GM23338 (cell line): ENCODE measurements at regions not wholly inside any gene's neighbourhood (a gene's known extent, or its start where the extent isn't known, plus 50 kb on each side); places are given as distances from the start of the nearest gene placed in this dataset.

Source experiments
- ATAC-seq: fragments of 200-7000 bp; cut with Tn5 transposase; 3 replicates; pipeline ENCODE4 v1.9.1; 2020
- DNase-seq: peaks from one replicate; pipeline ENCODE4 v3.0.0-alpha.2; 2015; ENCODE audit warnings: low spot score
- H2AFZ ChIP-seq: fragments of 200-600 bp; sonication (generic); 2 replicates; pipeline ENCODE4 v1.8.0; 2016; ENCODE audit warnings: antibody characterized with exemption, mild to moderate bottlenecking, moderate library complexity
- H3F3A ChIP-seq: fragments of 200-600 bp; sonication (generic); replicated peaks from 2 replicates; pipeline ENCODE4 v1.8.0; 2017; ENCODE audit warnings: antibody characterized with exemption, mixed run types, low read depth
- H3K27ac ChIP-seq: fragments of 200-600 bp; sonication (generic); 2 replicates; pipeline ENCODE4 v1.6.1; 2016; ENCODE audit warnings: low read depth
- H3K27me3 ChIP-seq: fragments of 200-600 bp; sonication (generic); 2 replicates; pipeline ENCODE4 v1.8.0; 2016; ENCODE audit warnings: mild to moderate bottlenecking, mixed run types, moderate library complexity; ENCODE audit not compliant: insufficient read depth
- H3K36me3 ChIP-seq: fragments of 200-600 bp; sonication (generic); 2 replicates; pipeline ENCODE4 v1.8.0; 2016; ENCODE audit warnings: mild to moderate bottlenecking; ENCODE audit not compliant: insufficient read depth
- H3K4me1 ChIP-seq: fragments of 200-600 bp; sonication (generic); 2 replicates; pipeline ENCODE4 v1.8.0; 2016; ENCODE audit warnings: mild to moderate bottlenecking, moderate library complexity; ENCODE audit not compliant: insufficient read depth
- H3K4me2 ChIP-seq: fragments of 200-600 bp; sonication (generic); 2 replicates; pipeline ENCODE4 v1.7.1; 2017; ENCODE audit warnings: mixed run types
- H3K4me3 ChIP-seq: fragments of 200-600 bp; sonication (generic); 2 replicates; pipeline ENCODE4 v1.6.1; 2016; ENCODE audit warnings: mixed run types
- H3K79me2 ChIP-seq: fragments of 200-600 bp; sonication (generic); replicated peaks from 2 replicates; pipeline ENCODE4 v1.8.0; 2017; ENCODE audit warnings: mild to moderate bottlenecking; ENCODE audit not compliant: insufficient read depth
- H3K9me2 ChIP-seq: fragments of 200-600 bp; sonication (generic); 2 replicates; pipeline ENCODE4 v1.8.0; 2017; ENCODE audit not compliant: insufficient read depth
- H4K20me1 ChIP-seq: fragments of 200-600 bp; sonication (generic); replicated peaks from 2 replicates; pipeline ENCODE4 v1.8.0; 2017; ENCODE audit warnings: mild to moderate bottlenecking; ENCODE audit not compliant: insufficient read depth
- H3K27ac Mint-ChIP-seq: 2 replicates; pipeline ENCODE4 v1.8.0; 2020; ENCODE audit warnings: inconsistent platforms, mild to moderate bottlenecking, moderate library complexity, mixed read lengths
- H3K27me3 Mint-ChIP-seq: 3 replicates; pipeline ENCODE4 v1.8.0; 2022; ENCODE audit warnings: low read depth, mild to moderate bottlenecking, moderate library complexity, mixed read lengths, inconsistent platforms; ENCODE audit not compliant: insufficient read depth, poor library complexity
- H3K36me3 Mint-ChIP-seq: 3 replicates; pipeline ENCODE4 v1.8.0; 2021; ENCODE audit warnings: low read depth, mild to moderate bottlenecking, inconsistent platforms, moderate library complexity, mixed read lengths
- H3K4me1 Mint-ChIP-seq: 3 replicates; pipeline ENCODE4 v1.8.0; 2020; ENCODE audit warnings: mild to moderate bottlenecking, inconsistent platforms, mixed read lengths
- H3K4me3 Mint-ChIP-seq: 3 replicates; pipeline ENCODE4 v1.8.0; 2021; ENCODE audit warnings: moderate library complexity, mild to moderate bottlenecking, inconsistent platforms, mixed read lengths
- H3K9me3 Mint-ChIP-seq: 3 replicates; pipeline ENCODE4 v1.8.0; 2020; ENCODE audit warnings: moderate library complexity, mild to moderate bottlenecking, inconsistent platforms, mixed read lengths
- CREB1 ChIP-seq: fragments of 250-450 bp; sonication (Bioruptor Pico); IDR thresholded peaks from 2 replicates; pipeline ENCODE4 v1.5.0; 2020; ENCODE audit warnings: low read depth, mild to moderate bottlenecking, moderate library complexity
- EZH2 ChIP-seq: fragments of 200-600 bp; sonication (generic); IDR thresholded peaks from one replicate; pipeline ENCODE4 v1.8.0; 2017; ENCODE audit warnings: antibody characterized with exemption, mild to moderate bottlenecking, low read depth; ENCODE audit not compliant: unreplicated experiment
- EZH2phosphoT487 ChIP-seq: fragments of 200-600 bp; sonication (generic); IDR thresholded peaks from one replicate; pipeline ENCODE4 v1.8.1; 2018; ENCODE audit warnings: antibody characterized with exemption; ENCODE audit not compliant: unreplicated experiment
- NANOG ChIP-seq: IDR thresholded peaks from 2 replicates; pipeline ENCODE4 v1.6.1; 2016; ENCODE audit warnings: antibody characterized with exemption, borderline replicate concordance
- POLR2AphosphoS5 ChIP-seq: IDR thresholded peaks from 2 replicates; pipeline ENCODE4 v1.6.1; 2016; ENCODE audit warnings: antibody characterized with exemption, low read depth
- STAT1 ChIP-seq: IDR thresholded peaks from one replicate; pipeline ENCODE4 v1.6.1; 2016; ENCODE audit warnings: antibody characterized with exemption; ENCODE audit not compliant: unreplicated experiment
- ZNF114 ChIP-seq: fragments of 250-450 bp; sonication (Bioruptor Pico); IDR thresholded peaks from 2 replicates; pipeline ENCODE4 v1.5.0; 2020; ENCODE audit warnings: mild to moderate bottlenecking, moderate library complexity
- ZNF331 ChIP-seq: fragments of 250-450 bp; sonication (Bioruptor Pico); IDR thresholded peaks from 2 replicates; pipeline ENCODE4 v1.5.0; 2020; ENCODE audit warnings: low read depth, mild to moderate bottlenecking, moderate library complexity
- TF ChIP-seq, protein P1 (sequence below): IDR thresholded peaks from 2 replicates; pipeline ENCODE4 v1.6.1; 2016; ENCODE audit warnings: antibody characterized with exemption
- TF ChIP-seq, protein P2 (sequence below), 2 experiments: fragments of 200-600 bp in 1 of 2; sonication (generic) in 1 of 2; conservative IDR thresholded peaks; 2 replicates each; pipeline versions ENCODE4 v1.5.1 to v1.6.1; 2016 to 2017; ENCODE audit warnings: antibody characterized with exemption in 2 of 2, low read depth in 2 of 2, mild to moderate bottlenecking in 2 of 2, moderate library complexity in 1 of 2

DNA sequence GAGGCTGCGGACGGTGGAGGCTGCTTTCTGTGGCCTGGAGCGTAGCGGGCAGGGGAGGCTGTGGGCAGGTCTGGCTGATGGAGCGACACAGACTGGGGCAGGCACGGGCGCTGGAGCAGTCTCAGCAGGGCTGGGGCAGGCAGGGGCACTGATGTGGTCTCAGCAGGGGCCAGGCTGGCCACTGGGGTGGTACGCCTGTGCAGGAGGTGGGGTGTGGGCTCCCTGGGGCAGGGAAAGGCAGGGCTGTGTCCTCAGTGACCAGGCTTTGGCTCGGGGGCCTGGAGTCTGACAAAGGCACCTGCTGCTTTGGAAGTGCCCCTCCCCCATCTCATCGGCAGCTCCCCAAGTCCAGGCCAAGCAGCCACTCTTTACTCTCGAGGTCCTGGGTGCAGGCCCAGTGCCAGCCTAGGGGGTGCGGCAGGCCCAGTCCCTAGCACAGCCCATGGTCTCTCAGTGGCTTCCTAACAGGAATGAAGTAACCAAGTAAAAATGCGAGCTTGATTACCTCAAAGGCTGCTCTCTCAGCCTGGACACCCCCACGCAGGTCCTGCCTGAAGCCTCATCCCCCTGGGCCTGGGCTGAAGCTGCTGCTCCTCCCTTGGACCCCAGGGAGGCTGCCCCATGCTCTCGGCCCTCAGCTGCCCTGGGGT lies 55.5 kb downstream of the ADRA2C start:
- Mint-ChIP-seq H3K4me1 (peaks cover 21% of the 10 kb centered on the region), H3K36me3 (no peaks in the 10 kb centered on the region; the same call in 2 of the 3 replicates), H3K4me3 (no peak overlapping the region), H3K27me3 (peaks cover 21% of the 10 kb centered on the region), H3K9me3 (peaks cover 2% of the 10 kb centered on the region; the same call in 2 of the 3 replicates), H3K27ac (no peak overlapping the region)
- Histone ChIP-seq H2AFZ (no peak overlapping the region), H3K79me2 (no peaks in the 10 kb centered on the region), H3K4me3 (no peak overlapping the region), H3K27ac (no peak overlapping the region), H4K20me1 (no peaks in the 10 kb centered on the region), H3F3A (no peaks in the 10 kb centered on the region), H3K4me1 (0 out of 2 replicates have a peak, but pooled peaks cover 5% of the 10 kb centered on the region), H3K27me3 (no peaks in the 10 kb centered on the region), H3K9me2 (no peaks in the 10 kb centered on the region), H3K4me2 (no peak overlapping the region), H3K36me3 (no peaks in the 10 kb centered on the region)
- TF ChIP-seq ZNF114 (CRISPR knock-in tag) (no peak), POLR2AphosphoS5 (no peak), EZH2phosphoT487 (no peak), EZH2 (no peak), NANOG (no peak), ZNF331 (no peak)
- TF ChIP-seq, protein P1, sequence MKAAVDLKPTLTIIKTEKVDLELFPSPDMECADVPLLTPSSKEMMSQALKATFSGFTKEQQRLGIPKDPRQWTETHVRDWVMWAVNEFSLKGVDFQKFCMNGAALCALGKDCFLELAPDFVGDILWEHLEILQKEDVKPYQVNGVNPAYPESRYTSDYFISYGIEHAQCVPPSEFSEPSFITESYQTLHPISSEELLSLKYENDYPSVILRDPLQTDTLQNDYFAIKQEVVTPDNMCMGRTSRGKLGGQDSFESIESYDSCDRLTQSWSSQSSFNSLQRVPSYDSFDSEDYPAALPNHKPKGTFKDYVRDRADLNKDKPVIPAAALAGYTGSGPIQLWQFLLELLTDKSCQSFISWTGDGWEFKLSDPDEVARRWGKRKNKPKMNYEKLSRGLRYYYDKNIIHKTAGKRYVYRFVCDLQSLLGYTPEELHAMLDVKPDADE, result no peak
- TF ChIP-seq, protein P2, sequence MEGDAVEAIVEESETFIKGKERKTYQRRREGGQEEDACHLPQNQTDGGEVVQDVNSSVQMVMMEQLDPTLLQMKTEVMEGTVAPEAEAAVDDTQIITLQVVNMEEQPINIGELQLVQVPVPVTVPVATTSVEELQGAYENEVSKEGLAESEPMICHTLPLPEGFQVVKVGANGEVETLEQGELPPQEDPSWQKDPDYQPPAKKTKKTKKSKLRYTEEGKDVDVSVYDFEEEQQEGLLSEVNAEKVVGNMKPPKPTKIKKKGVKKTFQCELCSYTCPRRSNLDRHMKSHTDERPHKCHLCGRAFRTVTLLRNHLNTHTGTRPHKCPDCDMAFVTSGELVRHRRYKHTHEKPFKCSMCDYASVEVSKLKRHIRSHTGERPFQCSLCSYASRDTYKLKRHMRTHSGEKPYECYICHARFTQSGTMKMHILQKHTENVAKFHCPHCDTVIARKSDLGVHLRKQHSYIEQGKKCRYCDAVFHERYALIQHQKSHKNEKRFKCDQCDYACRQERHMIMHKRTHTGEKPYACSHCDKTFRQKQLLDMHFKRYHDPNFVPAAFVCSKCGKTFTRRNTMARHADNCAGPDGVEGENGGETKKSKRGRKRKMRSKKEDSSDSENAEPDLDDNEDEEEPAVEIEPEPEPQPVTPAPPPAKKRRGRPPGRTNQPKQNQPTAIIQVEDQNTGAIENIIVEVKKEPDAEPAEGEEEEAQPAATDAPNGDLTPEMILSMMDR (conservative IDR thresholded peaks at IDR 0.05; ENCODE audit: low read depth in 2 of 2), result no peak
- no peak for DNase-seq
- ATAC-seq, result peak; percentile 37

DNA sequence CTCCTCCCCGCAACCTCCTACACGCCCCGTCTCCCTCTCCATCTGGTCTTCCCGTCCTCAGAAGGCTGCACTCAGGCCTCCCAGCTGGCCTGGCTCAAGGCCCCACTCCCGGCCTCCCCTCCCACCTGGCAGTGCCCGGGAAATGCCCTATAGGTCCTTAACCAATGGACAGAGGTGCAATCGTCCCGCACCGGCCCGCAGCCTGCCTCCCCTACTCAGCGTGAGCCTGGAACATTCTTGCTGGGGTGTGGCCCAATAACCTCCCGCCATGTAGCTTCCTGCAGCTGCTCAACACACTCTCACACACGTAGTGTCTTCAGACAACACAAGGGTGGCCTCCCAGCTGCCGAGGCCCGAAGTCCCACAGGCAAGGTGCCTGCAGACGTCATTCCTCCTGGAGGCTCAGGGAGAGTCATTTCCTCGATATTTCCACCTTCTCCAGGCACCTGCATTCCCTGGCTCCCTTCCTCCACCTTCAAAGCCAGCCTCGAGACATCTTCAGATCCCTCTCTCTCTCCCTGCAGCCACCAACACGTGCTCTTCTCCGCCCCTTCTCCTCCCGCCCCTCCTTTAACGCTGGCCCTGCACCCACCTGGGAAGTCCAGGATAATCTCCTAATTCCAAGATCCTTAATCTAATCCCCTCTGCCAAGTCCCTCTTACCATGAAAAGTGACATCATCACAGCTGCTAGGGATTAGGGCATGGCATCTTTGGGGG lies 56.2 kb downstream of the ADRA2C start:
- no peaks in the 10 kb centered on the region for H3K79me2 ChIP-seq
- no peak overlapping the region for H3K4me3 Mint-ChIP-seq
- no peak overlapping the region; the same call in 1 of the 2 replicates for H3K27ac Mint-ChIP-seq
- H3K4me1 ChIP-seq, result 0 out of 2 replicates have a peak, but pooled peaks cover 5% of the 10 kb centered on the region
- DNase-seq (no peak), ATAC-seq (peak; percentile 11; the same call in 2 of the 3 replicates)
- no peaks in the 10 kb centered on the region for H3K27me3 ChIP-seq
- H3K27me3 Mint-ChIP-seq, result peaks cover 23% of the 10 kb centered on the region
- no peaks in the 10 kb centered on the region for H3F3A ChIP-seq
- no peak overlapping the region for H3K27ac ChIP-seq
- no peak overlapping the region for H2AFZ ChIP-seq
- no peak overlapping the region for H3K4me3 ChIP-seq
- H4K20me1 ChIP-seq, result no peaks in the 10 kb centered on the region
- H3K4me1 Mint-ChIP-seq, result peaks cover 21% of the 10 kb centered on the region
- H3K36me3 Mint-ChIP-seq, result no peaks in the 10 kb centered on the region; the same call in 2 of the 3 replicates
- H3K9me3 Mint-ChIP-seq, result peaks cover 2% of the 10 kb centered on the region; the same call in 2 of the 3 replicates
- H3K36me3 ChIP-seq, result no peaks in the 10 kb centered on the region
- H3K9me2 ChIP-seq, result no peaks in the 10 kb centered on the region
- H3K4me2 ChIP-seq, result no peak overlapping the region
- no peak for TF ChIP-seq CREB1 (CRISPR knock-in tag)
- TF ChIP-seq ZNF114 (CRISPR knock-in tag), result no peak
- no peak for TF ChIP-seq STAT1
- no peak for TF ChIP-seq ZNF331
- TF ChIP-seq, protein P1, result no peak
- no peak for TF ChIP-seq NANOG
- TF ChIP-seq EZH2phosphoT487, result no peak
- TF ChIP-seq EZH2, result no peak
